SK-N-SH (cell line): ENCODE measurements at regions not wholly inside any gene's neighbourhood (a gene's known extent, or its start where the extent isn't known, plus 50 kb on each side); places are given as distances from the start of the nearest gene placed in this dataset.

Source experiments
- CTCF ChIA-PET: fragments of 300-600, 350-600 bp; formaldehyde crosslinking; extraction: SDS; loops from one replicate; lab custom pipeline; 2021; lab: Yijun Ruan, JAX
- POLR2A ChIA-PET: fragments of 350-600 bp; sonication (Branson Sonifier 250); formaldehyde crosslinking; extraction: SDS; loops from one replicate; lab custom pipeline; 2020; ENCODE audit warnings: antibody characterized with exemption, inconsistent platforms; lab: Yijun Ruan, JAX
- DNase-seq: peaks from one replicate; pipeline ENCODE4 v3.0.0; 2012
- H2AFZ ChIP-seq: fragments of 200-600 bp; sonication (generic); 2 replicates; pipeline ENCODE4 v1.8.1; 2016; ENCODE audit warnings: antibody characterized with exemption, mild to moderate bottlenecking, low read depth
- H3F3A ChIP-seq: fragments of 200-600 bp; sonication (generic); replicated peaks from 2 replicates; pipeline ENCODE3; 2016; ENCODE audit warnings: antibody characterized with exemption, mild to moderate bottlenecking; ENCODE audit not compliant: insufficient read depth
- H3K27ac ChIP-seq, 2 experiments: fragments of 200-500 bp in 1 of 2; fragments of 200-600 bp in 1 of 2; sonication (Bioruptor generic) in 1 of 2; sonication (generic), shearing (Covaris generic) in 1 of 2; 2 replicates each; pipeline versions ENCODE4 v1.5.1 to v1.6.1; 2014 to 2016; ENCODE audit warnings: low read depth in 2 of 2, inconsistent platforms in 1 of 2, low read length in 1 of 2, mild to moderate bottlenecking in 1 of 2, mixed read lengths in 1 of 2
- H3K27me3 ChIP-seq: fragments of 200-600 bp; sonication (generic), shearing (Covaris generic); 2 replicates; pipeline ENCODE4 v1.6.1; 2016; ENCODE audit warnings: mixed run types; ENCODE audit not compliant: insufficient read depth
- H3K36me3 ChIP-seq, 2 experiments: fragments of 200-500 bp in 1 of 2; fragments of 200-600 bp in 1 of 2; sonication (Bioruptor generic) in 1 of 2; sonication (generic) in 1 of 2; replicated peaks in 1 of 2; 2 replicates each; pipeline versions ENCODE3 to v1.5.1; 2014 to 2016; ENCODE audit warnings: low read length in 1 of 2, mild to moderate bottlenecking in 1 of 2; ENCODE audit not compliant: insufficient read depth in 2 of 2, control insufficient read depth in 1 of 2
- H3K4me1 ChIP-seq, 2 experiments: fragments of 200-500 bp in 1 of 2; fragments of 200-600 bp in 1 of 2; sonication (Bioruptor generic) in 1 of 2; sonication (generic), shearing (Covaris generic) in 1 of 2; 2 replicates each; pipeline versions ENCODE4 v1.5.1 to v1.6.1; 2014 to 2016; ENCODE audit warnings: low read depth in 1 of 2, low read length in 1 of 2, mixed run types in 1 of 2; ENCODE audit not compliant: insufficient read depth in 2 of 2, control insufficient read depth in 1 of 2
- H3K4me2 ChIP-seq: fragments of 200-600 bp; sonication (generic), shearing (Covaris generic); 2 replicates; pipeline ENCODE4 v1.6.1; 2017; ENCODE audit warnings: mixed run types
- H3K4me3 ChIP-seq, 2 experiments: fragments of 200-500 bp in 1 of 2; fragments of 200-600 bp in 1 of 2; sonication (Bioruptor generic) in 1 of 2; sonication (generic), shearing (Covaris generic) in 1 of 2; 2 replicates each; pipeline versions ENCODE4 v1.5.1 to v1.8.1; 2014 to 2016; ENCODE audit warnings: low read depth in 2 of 2, inconsistent platforms in 1 of 2, low read length in 1 of 2, mild to moderate bottlenecking in 1 of 2, mixed read lengths in 1 of 2, moderate library complexity in 1 of 2
- H3K79me2 ChIP-seq: fragments of 200-600 bp; sonication (generic); 2 replicates; pipeline ENCODE4 v1.8.1; 2017; ENCODE audit warnings: mild to moderate bottlenecking; ENCODE audit not compliant: insufficient read depth
- H3K9ac ChIP-seq: fragments of 200-600 bp; sonication (generic); 2 replicates; pipeline ENCODE4 v1.6.1; 2017; ENCODE audit warnings: mixed run types
- H3K9me2 ChIP-seq: fragments of 200-600 bp; sonication (generic); 2 replicates; pipeline ENCODE4 v1.6.1; 2017; ENCODE audit warnings: mixed run types
- H3K9me3 ChIP-seq: fragments of 200-600 bp; sonication (generic); 2 replicates; pipeline ENCODE4 v1.6.1; 2017; ENCODE audit warnings: mixed run types, mild to moderate bottlenecking, moderate library complexity
- H4K20me1 ChIP-seq: fragments of 200-600 bp; sonication (generic); 2 replicates; pipeline ENCODE4 v1.6.1; 2017; ENCODE audit warnings: mild to moderate bottlenecking, mixed run types; ENCODE audit not compliant: insufficient read depth
- EP300 ChIP-seq, 2 experiments: IDR thresholded peaks; 2 replicates each; pipeline versions ENCODE4 v1.4.0 to v1.6.1; 2012; ENCODE audit warnings: borderline replicate concordance in 1 of 2, low read depth in 1 of 2, low read length in 1 of 2
- FOSL2 ChIP-seq: IDR thresholded peaks from 2 replicates; pipeline ENCODE4 v1.4.0; 2012; ENCODE audit warnings: low read depth, mild to moderate bottlenecking, moderate library complexity, borderline replicate concordance
- FOXM1 ChIP-seq: IDR thresholded peaks from 2 replicates; pipeline ENCODE4 v1.4.0; 2012; ENCODE audit warnings: low read depth, mild to moderate bottlenecking
- JUND ChIP-seq: IDR thresholded peaks from 2 replicates; pipeline ENCODE4 v1.4.0; 2012
- MAX ChIP-seq: IDR thresholded peaks from 2 replicates; pipeline ENCODE4 v1.4.0; 2012; ENCODE audit warnings: low read depth
- RAD21 ChIP-seq: IDR thresholded peaks from 2 replicates; pipeline ENCODE4 v1.6.1; 2012; ENCODE audit warnings: mild to moderate bottlenecking, low read length
- SIN3A ChIP-seq: IDR thresholded peaks from 2 replicates; pipeline ENCODE4 v1.6.1; 2012; ENCODE audit warnings: low read depth, mild to moderate bottlenecking, low read length, moderate library complexity, borderline replicate concordance
- TAF1 ChIP-seq: IDR thresholded peaks from 2 replicates; pipeline ENCODE4 v1.6.1; 2012; ENCODE audit warnings: low read depth, mild to moderate bottlenecking, low read length, moderate library complexity, borderline replicate concordance
- TCF12 ChIP-seq: IDR thresholded peaks from 2 replicates; pipeline ENCODE4 v1.4.0; 2012
- TEAD4 ChIP-seq: IDR thresholded peaks from 2 replicates; pipeline ENCODE4 v1.4.0; 2012; ENCODE audit warnings: mild to moderate bottlenecking, borderline replicate concordance; ENCODE audit not compliant: insufficient read depth
- YY1 ChIP-seq: IDR thresholded peaks from 2 replicates; pipeline ENCODE4 v1.4.0; 2012; ENCODE audit warnings: low read depth, mild to moderate bottlenecking
- WGBS: methylation state at CpG from one replicate; pipeline ENCODE4 v1.1.6; 2017; ENCODE audit warnings: low lambda C conversion rate; 5-methylcytosine and 5-hydroxymethylcytosine counted together
- TF ChIP-seq, protein P1 (sequence below): fragments of 150-350 bp; IDR thresholded peaks from 2 replicates; pipeline ENCODE4 v1.6.1; 2017; ENCODE audit warnings: antibody characterized with exemption, low read length, low read depth, borderline replicate concordance
- TF ChIP-seq, protein P2 (sequence below): IDR thresholded peaks from 2 replicates; pipeline ENCODE4; 2012

DNA sequence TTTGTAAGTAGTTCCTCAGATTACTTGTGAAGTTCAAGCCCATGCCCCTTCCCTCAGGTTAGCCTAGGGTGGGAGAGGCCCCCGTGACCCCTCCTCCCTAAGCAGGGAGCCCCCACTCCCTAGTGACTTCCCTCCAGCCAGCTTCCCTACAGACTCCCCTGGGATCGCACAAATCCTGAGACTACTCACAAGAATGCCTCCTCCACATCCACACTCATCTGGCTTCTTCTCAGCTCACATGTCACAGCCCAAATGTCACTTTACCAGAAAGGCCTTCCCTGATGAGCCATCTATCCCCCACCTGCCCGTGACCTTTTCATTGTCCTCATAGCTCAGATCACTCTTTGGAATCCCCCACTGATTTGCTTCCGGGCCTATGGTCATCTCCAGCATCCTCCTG, 96.7 kb upstream of the ARAP3 start:
- ChIA-PET CTCF (interaction anchor here (1.0 to 4.4 kb wide), 5 partner anchors 21 to 100 kb away, joined by 3 to 15 read pairs (median 4); no protein-coding TSS in a partner anchor), POLR2A (no interaction called here)
- no peak for DNase-seq
- Histone ChIP-seq H3K79me2 (no peaks in the 10 kb centered on the region), H3K27me3 (no peaks in the 10 kb centered on the region; the same call in 1 of the 2 replicates), H3F3A (no peaks in the 10 kb centered on the region), H3K9ac (no peak overlapping the region), H3K4me2 (no peak overlapping the region), H3K4me3 (no peak overlapping the region), H3K4me1 (peaks cover 0 to 3% of the 10 kb centered on the region in 2 experiments; a peak in 2 of 4 replicates), H3K9me3 (no peaks in the 10 kb centered on the region), H4K20me1 (no peaks in the 10 kb centered on the region), H3K9me2 (no peaks in the 10 kb centered on the region), H3K36me3 (no peaks in the 10 kb centered on the region), H2AFZ (no peak overlapping the region), H3K27ac (no peak overlapping the region)
- TF ChIP-seq, protein P1, sequence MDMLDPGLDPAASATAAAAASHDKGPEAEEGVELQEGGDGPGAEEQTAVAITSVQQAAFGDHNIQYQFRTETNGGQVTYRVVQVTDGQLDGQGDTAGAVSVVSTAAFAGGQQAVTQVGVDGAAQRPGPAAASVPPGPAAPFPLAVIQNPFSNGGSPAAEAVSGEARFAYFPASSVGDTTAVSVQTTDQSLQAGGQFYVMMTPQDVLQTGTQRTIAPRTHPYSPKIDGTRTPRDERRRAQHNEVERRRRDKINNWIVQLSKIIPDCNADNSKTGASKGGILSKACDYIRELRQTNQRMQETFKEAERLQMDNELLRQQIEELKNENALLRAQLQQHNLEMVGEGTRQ: no peak
- WGBS: 78% methylated on average over 4 of the region's 4 CpGs

DNA sequence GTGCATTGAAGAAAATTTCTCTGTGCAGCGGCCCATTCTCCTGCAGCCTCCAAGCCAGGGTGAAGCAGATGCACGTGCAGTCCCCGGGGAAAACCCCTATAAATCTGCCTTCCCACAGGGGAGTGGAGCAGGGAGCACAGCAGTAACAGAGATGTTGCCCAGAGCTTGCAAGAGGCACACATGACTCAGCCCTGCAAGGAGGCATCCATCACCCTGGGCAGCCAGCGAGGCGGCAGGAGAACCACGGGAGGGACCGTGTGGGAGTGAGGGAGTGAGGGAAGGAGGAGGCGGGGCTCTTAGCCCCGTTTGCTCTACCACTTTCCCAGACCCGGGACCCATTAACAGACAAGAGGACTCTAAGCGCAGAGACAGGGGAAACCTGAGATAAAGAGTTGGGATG, 96.2 kb upstream of the ARAP3 start:
- WGBS: 40% methylated on average over 11 of the region's 11 CpGs
- Histone ChIP-seq H3K4me1 (no peaks in the 10 kb centered on the region; a peak in 2 of 4 replicates), H3K4me2 (no peak overlapping the region), H3K9ac (no peak overlapping the region), H3K79me2 (no peaks in the 10 kb centered on the region), H3K9me3 (no peaks in the 10 kb centered on the region), H3K9me2 (no peaks in the 10 kb centered on the region), H3K27ac (no peak overlapping the region), H2AFZ (no peak overlapping the region), H3K4me3 (no peak overlapping the region), H3F3A (no peaks in the 10 kb centered on the region), H3K36me3 (no peaks in the 10 kb centered on the region), H3K27me3 (no peaks in the 10 kb centered on the region; the same call in 1 of the 2 replicates), H4K20me1 (no peaks in the 10 kb centered on the region)
- ChIA-PET CTCF (interaction anchor here (1.0 to 4.4 kb wide), 5 partner anchors 21 to 101 kb away, joined by 3 to 15 read pairs (median 4); no protein-coding TSS in a partner anchor), POLR2A (no interaction called here)
- TF ChIP-seq TCF12 (peak; percentile 69), TEAD4 (no peak), MAX (no peak), FOSL2 (peak; percentile 63; the same call in 1 of the 2 replicates), RAD21 (no peak), JUND (peak; percentile 56)
- TF ChIP-seq, protein P2, sequence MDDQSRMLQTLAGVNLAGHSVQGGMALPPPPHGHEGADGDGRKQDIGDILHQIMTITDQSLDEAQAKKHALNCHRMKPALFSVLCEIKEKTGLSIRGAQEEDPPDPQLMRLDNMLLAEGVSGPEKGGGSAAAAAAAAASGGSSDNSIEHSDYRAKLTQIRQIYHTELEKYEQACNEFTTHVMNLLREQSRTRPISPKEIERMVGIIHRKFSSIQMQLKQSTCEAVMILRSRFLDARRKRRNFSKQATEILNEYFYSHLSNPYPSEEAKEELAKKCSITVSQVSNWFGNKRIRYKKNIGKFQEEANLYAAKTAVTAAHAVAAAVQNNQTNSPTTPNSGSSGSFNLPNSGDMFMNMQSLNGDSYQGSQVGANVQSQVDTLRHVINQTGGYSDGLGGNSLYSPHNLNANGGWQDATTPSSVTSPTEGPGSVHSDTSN: peak; percentile 93
- no peak for DNase-seq

GRCh38 chr5:141777711-141778110, 95.7 kb upstream of the ARAP3 start:
- Histone ChIP-seq H3K9ac (no peak overlapping the region), H3F3A (no peaks in the 10 kb centered on the region), H4K20me1 (no peaks in the 10 kb centered on the region), H3K9me2 (no peaks in the 10 kb centered on the region), H3K79me2 (no peaks in the 10 kb centered on the region), H2AFZ (no peak overlapping the region), H3K9me3 (no peaks in the 10 kb centered on the region), H3K36me3 (no peaks in the 10 kb centered on the region), H3K27ac (no peak overlapping the region), H3K4me2 (no peak overlapping the region), H3K4me3 (no peak overlapping the region), H3K4me1 (no peaks in the 10 kb centered on the region; a peak in 2 of 4 replicates), H3K27me3 (no peaks in the 10 kb centered on the region; the same call in 1 of the 2 replicates)
- TF ChIP-seq EP300 (IDR thresholded peaks at IDR 0.05; ENCODE audit: borderline replicate concordance in 1 of 2, low read depth in 1 of 2, low read length in 1 of 2) (no peak), YY1 (no peak), SIN3A (no peak), FOXM1 (no peak), TCF12 (no peak), TAF1 (no peak)
- TF ChIP-seq, protein P1: no peak
- no peak for DNase-seq
- ChIA-PET POLR2A (no interaction called here), CTCF (interaction anchor here (1.1 to 4.4 kb wide), 2 partner anchors 20 to 102 kb away, joined by 4 to 15 read pairs; no protein-coding TSS in a partner anchor)
- 71% methylated on average over 2 of the region's 2 CpGs for WGBS
